Choroid plexus epithelial cell (primary cell): ENCODE measurements at regions not wholly inside any gene's neighbourhood (a gene's known extent, or its start where the extent isn't known, plus 50 kb on each side); places are given as distances from the start of the nearest gene placed in this dataset.

ENCODE experiments used
- DNase-seq: peaks from one replicate; pipeline ENCODE4 v3.0.0-alpha.2; 2010; ENCODE audit warnings: low read depth
- H3K4me3 ChIP-seq: 2 replicates; pipeline ENCODE4 v1.5.1; 2011; ENCODE audit warnings: low read depth, mild to moderate bottlenecking, control low read depth, low read length, moderate library complexity
- TF ChIP-seq, protein P1 (sequence below): conservative IDR thresholded peaks from 2 replicates; pipeline ENCODE4 v1.5.1; 2011; ENCODE audit warnings: low read depth, mild to moderate bottlenecking, control low read depth, inconsistent platforms, low read length, moderate library complexity

DNA sequence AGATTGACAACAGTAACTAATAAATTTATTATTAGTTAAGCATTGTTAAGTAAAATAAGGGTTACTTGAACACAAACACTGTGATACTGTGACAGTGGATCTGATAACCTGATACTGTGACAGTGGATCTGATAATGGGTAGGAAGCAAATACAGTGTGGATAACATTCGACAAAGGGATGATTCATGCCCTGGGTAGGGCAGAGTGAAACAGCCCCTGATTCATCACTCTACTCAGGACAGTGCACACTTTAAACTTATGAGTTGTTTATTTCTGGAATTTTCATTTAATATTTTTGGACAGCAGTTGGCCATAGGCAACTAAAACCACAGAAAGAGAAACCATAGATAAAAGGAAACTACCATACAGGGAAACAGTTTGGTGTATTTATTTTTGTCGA is 60.8 kb upstream of the CTSC start:
- H3K4me3 ChIP-seq, result no peak overlapping the region
- TF ChIP-seq, protein P1, sequence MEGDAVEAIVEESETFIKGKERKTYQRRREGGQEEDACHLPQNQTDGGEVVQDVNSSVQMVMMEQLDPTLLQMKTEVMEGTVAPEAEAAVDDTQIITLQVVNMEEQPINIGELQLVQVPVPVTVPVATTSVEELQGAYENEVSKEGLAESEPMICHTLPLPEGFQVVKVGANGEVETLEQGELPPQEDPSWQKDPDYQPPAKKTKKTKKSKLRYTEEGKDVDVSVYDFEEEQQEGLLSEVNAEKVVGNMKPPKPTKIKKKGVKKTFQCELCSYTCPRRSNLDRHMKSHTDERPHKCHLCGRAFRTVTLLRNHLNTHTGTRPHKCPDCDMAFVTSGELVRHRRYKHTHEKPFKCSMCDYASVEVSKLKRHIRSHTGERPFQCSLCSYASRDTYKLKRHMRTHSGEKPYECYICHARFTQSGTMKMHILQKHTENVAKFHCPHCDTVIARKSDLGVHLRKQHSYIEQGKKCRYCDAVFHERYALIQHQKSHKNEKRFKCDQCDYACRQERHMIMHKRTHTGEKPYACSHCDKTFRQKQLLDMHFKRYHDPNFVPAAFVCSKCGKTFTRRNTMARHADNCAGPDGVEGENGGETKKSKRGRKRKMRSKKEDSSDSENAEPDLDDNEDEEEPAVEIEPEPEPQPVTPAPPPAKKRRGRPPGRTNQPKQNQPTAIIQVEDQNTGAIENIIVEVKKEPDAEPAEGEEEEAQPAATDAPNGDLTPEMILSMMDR, result no peak
- peak; percentile 74 for DNase-seq

DNA sequence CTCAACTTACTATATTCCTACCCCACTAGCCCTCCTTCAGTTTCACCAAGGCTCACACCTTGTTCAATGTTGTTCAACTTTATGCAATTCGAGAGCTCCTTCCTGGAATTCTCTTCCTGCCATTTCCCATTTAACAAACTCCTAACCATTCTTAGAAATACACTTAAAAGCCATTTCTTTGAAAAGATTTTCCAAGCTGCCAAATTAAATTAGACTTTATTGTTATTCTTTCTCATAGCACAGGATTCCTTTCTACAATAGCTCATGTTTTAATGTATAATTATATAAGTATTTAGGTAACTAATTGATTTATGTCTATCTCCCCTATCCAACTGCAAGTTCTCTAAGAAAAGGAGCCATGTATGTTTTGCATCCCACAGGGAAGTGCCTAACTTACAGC is 52.7 kb upstream of the CTSC start:
- no peak for DNase-seq
- TF ChIP-seq, protein P1, result no peak

DNA sequence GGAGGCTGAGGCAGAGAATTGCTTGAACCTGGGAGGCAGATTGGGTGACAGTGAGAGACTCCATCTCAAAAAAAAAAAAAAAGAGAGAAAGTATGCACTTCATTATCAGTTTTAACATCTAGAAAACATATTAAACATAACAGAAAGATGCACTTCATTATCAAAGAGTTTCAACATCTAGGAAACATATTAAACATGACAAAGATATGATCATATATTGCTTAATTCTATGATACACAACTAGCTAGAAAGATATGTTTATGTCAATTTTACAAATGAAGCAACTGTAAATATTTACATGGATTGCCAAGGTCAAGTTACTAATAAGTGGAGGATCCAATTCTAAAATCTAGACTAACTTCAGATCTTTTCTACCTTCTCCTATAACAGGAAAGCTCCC is 50.4 kb upstream of the CTSC start:
- no peak overlapping the region for H3K4me3 ChIP-seq
- no peak for DNase-seq
- TF ChIP-seq, protein P1, result no peak

More for the DNA sequence above, 52.7 kb upstream of the CTSC start:
- no peak overlapping the region for H3K4me3 ChIP-seq
